Lung (tissue), 11 donors: ENCODE measurements at regions not wholly inside any gene's neighbourhood (a gene's known extent, or its start where the extent isn't known, plus 50 kb on each side); places are given as distances from the start of the nearest gene placed in this dataset.

Source experiments
- ATAC-seq: fragments of 200-7000 bp; cut with Tn5 transposase; one replicate; pipeline ENCODE4 v1.9.1; 2020; ENCODE audit warnings: moderate number of reproducible peaks; ENCODE audit not compliant: insufficient read depth, low FRiP score
- DNase-seq, 3 donors: peaks; one replicate each; pipeline ENCODE4 v3.0.0-alpha.2; 2013 to 2017
- H3K27ac ChIP-seq, 2 donors: one replicate each; pipeline ENCODE4 v1.5.1; 2013; ENCODE audit warnings: mild to moderate bottlenecking in 2 of 2, moderate library complexity in 2 of 2, control low read depth in 1 of 2, inconsistent platforms in 1 of 2, low read depth in 1 of 2, low read length in 1 of 2
- H3K27me3 ChIP-seq, 3 donors: one replicate each; pipeline ENCODE4 v1.5.1; 2013; ENCODE audit warnings: low read length in 2 of 3; ENCODE audit not compliant: control insufficient read depth in 3 of 3, insufficient read depth in 3 of 3
- H3K36me3 ChIP-seq, 4 donors: one replicate each; pipeline ENCODE4 v1.5.1; 2013; ENCODE audit warnings: low read length in 4 of 4, mild to moderate bottlenecking in 1 of 4, moderate library complexity in 1 of 4; ENCODE audit not compliant: control insufficient read depth in 4 of 4, insufficient read depth in 4 of 4
- H3K4me1 ChIP-seq, 5 donors: one replicate each; pipeline ENCODE4 v1.5.1; 2013; ENCODE audit warnings: low read length in 5 of 5, mild to moderate bottlenecking in 2 of 5, moderate library complexity in 1 of 5; ENCODE audit not compliant: control insufficient read depth in 5 of 5, insufficient read depth in 5 of 5
- H3K4me3 ChIP-seq: one replicate; pipeline ENCODE4 v1.5.1; 2013; ENCODE audit warnings: mild to moderate bottlenecking, control low read depth, moderate library complexity
- H3K9ac ChIP-seq, 2 donors: one replicate each; pipeline ENCODE4 v1.5.1; 2013; ENCODE audit warnings: low read length in 2 of 2, control low read depth in 1 of 2; ENCODE audit not compliant: insufficient read depth in 1 of 2
- H3K9me3 ChIP-seq, 4 donors: one replicate each; pipeline ENCODE4 v1.5.1; 2013; ENCODE audit warnings: low read length in 3 of 4, mild to moderate bottlenecking in 1 of 4, moderate library complexity in 1 of 4; ENCODE audit not compliant: control insufficient read depth in 4 of 4, insufficient read depth in 3 of 4
- CTCF ChIP-seq: IDR thresholded peaks from 2 replicates; pipeline ENCODE4 v1.5.1; 2012; ENCODE audit warnings: mild to moderate bottlenecking; ENCODE audit errors: control extremely low read depth, extremely low read depth
- WGBS, 2 donors: extraction: QIAGEN DNeasy Blood & Tissue Kit; methylation state at CpG; one replicate each; pipeline ENCODE4 v1.1.7; 2013; 5-methylcytosine and 5-hydroxymethylcytosine counted together
- donor health status: control.
- donor health status: control.
- donor health status: Bipolar disorder and iron deficiency.
- donor health status: healthy.
- donor health status: DM: yes; HTN: yes; CAD: no.

- Histone ChIP-seq H3K4me3 (no peak overlapping the region), H3K4me1 (peaks cover 0 to 7% (median 6%) of the 10 kb centered on the region in 5 donors), H3K9ac (no peak overlapping the region), H3K9me3 (no peaks in the 10 kb centered on the region), H3K36me3 (no peaks in the 10 kb centered on the region), H3K27ac (no peak overlapping the region), H3K27me3 (no peaks in the 10 kb centered on the region)
- ATAC-seq, result no peak
- TF ChIP-seq CTCF, result no peak
- DNase-seq, result peak; percentile 35 to 63 (median 40)
- WGBS, 2 donors, result 43 to 59% methylated on average over 8 of the region's 8 CpGs
Observed at GRCh38 chr5:92713335-92713743, 867.7 kb downstream of the NR2F1-AS1 start.

GRCh38 chr5:92711956-92712355 is 869.1 kb downstream of the NR2F1-AS1 start:
- H3K4me1 ChIP-seq, result peaks cover 0 to 7% (median 6%) of the 10 kb centered on the region in 5 donors
- 85 to 89% methylated on average over 4 of the region's 4 CpGs for WGBS, 2 donors
- no peak for TF ChIP-seq CTCF
- no peak overlapping the region for H3K9ac ChIP-seq
- H3K9me3 ChIP-seq, result no peaks in the 10 kb centered on the region
- no peak overlapping the region for H3K27ac ChIP-seq
- no peak for ATAC-seq
- H3K27me3 ChIP-seq, result no peaks in the 10 kb centered on the region
- no peaks in the 10 kb centered on the region for H3K36me3 ChIP-seq
- H3K4me3 ChIP-seq, result no peak overlapping the region
- DNase-seq, result no peak

GRCh38 chr5:92704590-92704989 is 876.4 kb downstream of the NR2F1-AS1 start:
- no peak for TF ChIP-seq CTCF
- no peak for ATAC-seq
- Histone ChIP-seq H3K9me3 (no peaks in the 10 kb centered on the region), H3K9ac (no peak overlapping the region), H3K4me1 (no peaks in the 10 kb centered on the region), H3K36me3 (no peaks in the 10 kb centered on the region), H3K27me3 (no peaks in the 10 kb centered on the region), H3K27ac (no peak overlapping the region), H3K4me3 (no peak overlapping the region)
- DNase-seq, result no peak

GRCh38 chr5:92703976-92704375 is 877.0 kb downstream of the NR2F1-AS1 start:
- Histone ChIP-seq H3K9ac (no peak overlapping the region), H3K4me3 (no peak overlapping the region), H3K27me3 (no peaks in the 10 kb centered on the region), H3K9me3 (no peaks in the 10 kb centered on the region), H3K36me3 (no peaks in the 10 kb centered on the region), H3K4me1 (no peaks in the 10 kb centered on the region), H3K27ac (no peak overlapping the region)
- TF ChIP-seq CTCF, result no peak
- 69 to 71% methylated on average over 1 of the region's 1 CpG for WGBS, 2 donors
- no peak for ATAC-seq
- DNase-seq, result no peak
